CD14-positive monocyte (primary cell): ENCODE measurements at regions not wholly inside any gene's neighbourhood (a gene's known extent, or its start where the extent isn't known, plus 50 kb on each side); places are given as distances from the start of the nearest gene placed in this dataset.
A peak's percentile ranks its signal among the peaks of the same experiment; 100 is the strongest.

Experiments
- DNase-seq, 3 donors: peaks; one replicate each; pipeline ENCODE4 v3.0.0-alpha.2; 2011 to 2022
- H2AFZ ChIP-seq: 2 replicates; pipeline ENCODE4 v1.6.0; 2012; ENCODE audit warnings: mild to moderate bottlenecking, low read depth, low read length, inconsistent platforms; ENCODE audit not compliant: insufficient read depth, poor library complexity, severe bottlenecking
- H3K27ac ChIP-seq, 2 donors: 1 replicate in 1 of 2; 2 replicates in 1 of 2; pipeline ENCODE4 v1.5.1; 2012 to 2013; ENCODE audit warnings: low read length in 2 of 2, control low read depth in 1 of 2, inconsistent platforms in 1 of 2, low read depth in 1 of 2, mild to moderate bottlenecking in 1 of 2
- H3K27me3 ChIP-seq, 2 donors: one replicate each; pipeline versions ENCODE4 v1.6.0 to v1.6.1; 2011 to 2013; ENCODE audit warnings: low read length in 2 of 2; ENCODE audit not compliant: control insufficient read depth in 2 of 2, insufficient read depth in 2 of 2
- H3K36me3 ChIP-seq, 2 donors: replicated peaks in 1 of 2; 1 replicate in 1 of 2; 2 replicates in 1 of 2; pipeline versions ENCODE4 v1.5.1 to v1.6.1; 2012 to 2013; ENCODE audit warnings: low read length in 2 of 2, control low read depth in 1 of 2, inconsistent platforms in 1 of 2, mild to moderate bottlenecking in 1 of 2; ENCODE audit not compliant: insufficient read depth in 2 of 2, control insufficient read depth in 1 of 2
- H3K4me1 ChIP-seq, 2 donors: 1 replicate in 1 of 2; 2 replicates in 1 of 2; pipeline versions ENCODE4 v1.5.1 to v1.6.1; 2012 to 2013; ENCODE audit warnings: low read length in 2 of 2, control low read depth in 1 of 2, inconsistent platforms in 1 of 2, mild to moderate bottlenecking in 1 of 2, moderate library complexity in 1 of 2; ENCODE audit not compliant: insufficient read depth in 2 of 2, control insufficient read depth in 1 of 2
- H3K4me2 ChIP-seq: replicated peaks from 2 replicates; pipeline ENCODE3; 2012; ENCODE audit warnings: low read length, moderate library complexity, mild to moderate bottlenecking; ENCODE audit not compliant: poor library complexity, severe bottlenecking; ENCODE audit errors: extremely low read depth
- H3K4me3 ChIP-seq, 3 experiments: fragments of 200-600 bp in 1 of 3; sonication (generic) in 1 of 3; replicated peaks in 1 of 3; 1 replicate in 2 of 3; 2 replicates in 1 of 3; pipeline ENCODE4 v1.5.1; 2011 to 2013; ENCODE audit warnings: low read length in 3 of 3, mild to moderate bottlenecking in 3 of 3, control low read depth in 2 of 3, low read depth in 2 of 3, inconsistent platforms in 1 of 3, moderate library complexity in 1 of 3
- H3K79me2 ChIP-seq: 2 replicates; pipeline ENCODE4 v1.6.0; 2012; ENCODE audit warnings: mild to moderate bottlenecking, control low read depth, inconsistent platforms, low read length, moderate library complexity; ENCODE audit not compliant: insufficient read depth
- H3K9ac ChIP-seq: 2 replicates; pipeline ENCODE4 v1.6.0; 2017; ENCODE audit warnings: low read length, mild to moderate bottlenecking; ENCODE audit not compliant: insufficient read depth, poor library complexity, severe bottlenecking
- H3K9me3 ChIP-seq, 2 donors: replicated peaks in 1 of 2; 1 replicate in 1 of 2; 2 replicates in 1 of 2; pipeline versions ENCODE4 v1.5.1 to v1.6.1; 2012 to 2013; ENCODE audit warnings: low read length in 2 of 2, control low read depth in 1 of 2; ENCODE audit not compliant: control insufficient read depth in 1 of 2, insufficient read depth in 1 of 2
- H4K20me1 ChIP-seq: 2 replicates; pipeline ENCODE4 v1.6.0; 2012; ENCODE audit warnings: mild to moderate bottlenecking, low read length, control low read depth, moderate library complexity; ENCODE audit not compliant: insufficient read depth
- H3K27ac Mint-ChIP-seq, 7 donors: one replicate each; pipeline ENCODE4 v1.8.0; 2020; ENCODE audit warnings: mild to moderate bottlenecking in 7 of 7, mixed read lengths in 7 of 7, moderate library complexity in 6 of 7, inconsistent platforms in 2 of 7
- H3K27me3 Mint-ChIP-seq, 3 donors: one replicate each; pipeline ENCODE4 v1.8.0; 2021 to 2022; ENCODE audit warnings: low read depth in 3 of 3, mild to moderate bottlenecking in 3 of 3, mixed read lengths in 3 of 3, moderate library complexity in 3 of 3, inconsistent platforms in 1 of 3
- H3K36me3 Mint-ChIP-seq, 2 donors: one replicate each; pipeline ENCODE4 v1.8.0; 2020; ENCODE audit warnings: mixed read lengths in 2 of 2, inconsistent platforms in 1 of 2, mild to moderate bottlenecking in 1 of 2
- H3K4me1 Mint-ChIP-seq: one replicate; pipeline ENCODE4 v1.8.0; 2020; ENCODE audit warnings: mild to moderate bottlenecking, mixed read lengths
- H3K4me3 Mint-ChIP-seq, 2 donors: one replicate each; pipeline ENCODE4 v1.8.0; 2020; ENCODE audit warnings: mild to moderate bottlenecking in 2 of 2, mixed read lengths in 2 of 2, moderate library complexity in 1 of 2
- H3K9me3 Mint-ChIP-seq, 7 donors: one replicate each; pipeline ENCODE4 v1.8.0; 2020 to 2022; ENCODE audit warnings: mixed read lengths in 7 of 7, mild to moderate bottlenecking in 6 of 7, moderate library complexity in 6 of 7, inconsistent platforms in 2 of 7
- WGBS: methylation state at CpG from one replicate; pipeline ENCODE4 v1.1.5; 2013; ENCODE audit warnings: missing lambda C conversion rate; ENCODE audit not compliant: insufficient coverage; 5-methylcytosine and 5-hydroxymethylcytosine counted together
- intact Hi-C, 2 donors: fragments of 100-400 bp; cut with micrococcal nuclease; formaldehyde crosslinking; loops; one replicate each; pipeline versions ENCODE4 v1.15.0 to v1.15.1; 2023
- TF ChIP-seq, protein P1 (sequence below): fragments of 200-600 bp; IDR thresholded peaks from one replicate; pipeline ENCODE4 v1.8.0; 2022; ENCODE audit warnings: antibody characterized with exemption, mild to moderate bottlenecking

DNA sequence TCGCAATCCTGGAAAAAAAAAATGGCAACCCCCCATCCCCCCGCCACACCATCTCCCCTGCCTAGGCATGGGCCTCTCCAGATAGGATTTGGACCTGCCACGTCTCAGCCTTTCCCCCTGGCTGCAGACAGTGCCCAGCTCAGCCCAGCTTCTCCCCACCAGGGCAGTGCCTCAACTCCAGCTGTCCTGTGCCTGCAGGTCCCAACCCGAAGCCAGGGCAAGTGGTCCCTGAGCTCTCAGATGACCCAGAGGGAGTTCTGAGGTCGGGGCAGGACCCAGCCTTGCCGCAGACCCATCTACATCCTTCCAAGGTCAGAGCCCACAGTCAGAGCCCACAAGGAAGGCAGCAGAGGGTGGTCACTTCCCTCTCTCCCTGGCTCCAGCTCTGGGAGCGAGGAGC, 86.7 kb upstream of the POU3F1 start:
- no peaks in the 10 kb centered on the region for H3K36me3 ChIP-seq
- H3K36me3 Mint-ChIP-seq = peaks cover 0 to 3% of the 10 kb centered on the region in 2 donors
- no peak for DNase-seq
- H3K27ac ChIP-seq = no peak overlapping the region
- peak overlapping the region in 1 of 2 donors; percentile 64 for H3K4me3 Mint-ChIP-seq
- intact Hi-C loops = no loop called here
- H4K20me1 ChIP-seq = no peaks in the 10 kb centered on the region
- no peaks in the 10 kb centered on the region for H3K9me3 ChIP-seq
- no peaks in the 10 kb centered on the region for H3K79me2 ChIP-seq
- H3K4me1 Mint-ChIP-seq = no peaks in the 10 kb centered on the region
- no peak overlapping the region for H3K9ac ChIP-seq
- peaks cover 0 to 18% (median 0%) of the 10 kb centered on the region in 7 donors for H3K9me3 Mint-ChIP-seq
- H3K27me3 ChIP-seq = peaks cover 20 to 54% of the 10 kb centered on the region in 2 donors
- no peaks in the 10 kb centered on the region for H3K4me1 ChIP-seq
- H3K27me3 Mint-ChIP-seq = peaks cover 61 to 66% (median 65%) of the 10 kb centered on the region in 3 donors
- 63% methylated on average over 4 of the region's 7 CpGs for WGBS
- H3K4me3 ChIP-seq = no peak overlapping the region
- H2AFZ ChIP-seq = no peak overlapping the region
- TF ChIP-seq, protein P1, sequence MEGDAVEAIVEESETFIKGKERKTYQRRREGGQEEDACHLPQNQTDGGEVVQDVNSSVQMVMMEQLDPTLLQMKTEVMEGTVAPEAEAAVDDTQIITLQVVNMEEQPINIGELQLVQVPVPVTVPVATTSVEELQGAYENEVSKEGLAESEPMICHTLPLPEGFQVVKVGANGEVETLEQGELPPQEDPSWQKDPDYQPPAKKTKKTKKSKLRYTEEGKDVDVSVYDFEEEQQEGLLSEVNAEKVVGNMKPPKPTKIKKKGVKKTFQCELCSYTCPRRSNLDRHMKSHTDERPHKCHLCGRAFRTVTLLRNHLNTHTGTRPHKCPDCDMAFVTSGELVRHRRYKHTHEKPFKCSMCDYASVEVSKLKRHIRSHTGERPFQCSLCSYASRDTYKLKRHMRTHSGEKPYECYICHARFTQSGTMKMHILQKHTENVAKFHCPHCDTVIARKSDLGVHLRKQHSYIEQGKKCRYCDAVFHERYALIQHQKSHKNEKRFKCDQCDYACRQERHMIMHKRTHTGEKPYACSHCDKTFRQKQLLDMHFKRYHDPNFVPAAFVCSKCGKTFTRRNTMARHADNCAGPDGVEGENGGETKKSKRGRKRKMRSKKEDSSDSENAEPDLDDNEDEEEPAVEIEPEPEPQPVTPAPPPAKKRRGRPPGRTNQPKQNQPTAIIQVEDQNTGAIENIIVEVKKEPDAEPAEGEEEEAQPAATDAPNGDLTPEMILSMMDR = no peak
- no peak overlapping the region for H3K4me2 ChIP-seq
- H3K27ac Mint-ChIP-seq = no peak overlapping the region

DNA sequence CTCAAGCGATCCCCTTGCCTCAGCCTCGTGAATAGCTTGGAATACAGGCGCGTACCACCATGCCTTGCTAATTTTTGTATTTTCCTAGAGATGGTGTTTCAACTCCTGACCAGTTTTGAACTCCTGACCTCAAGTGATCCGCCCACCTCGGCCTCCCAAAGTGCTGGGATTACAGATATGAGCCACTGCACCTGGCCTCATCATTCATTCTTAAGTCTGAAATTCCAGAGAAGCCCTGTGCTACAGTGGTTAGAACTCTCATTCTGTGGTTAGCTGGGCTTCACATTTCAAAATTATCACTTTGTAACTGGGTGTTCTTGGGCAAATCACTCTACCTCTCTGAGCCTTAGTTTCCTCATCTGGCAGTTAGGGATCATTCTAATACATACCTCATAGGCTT, 86.1 kb upstream of the POU3F1 start:
- H3K4me1 ChIP-seq = no peaks in the 10 kb centered on the region
- H3K4me3 ChIP-seq = no peak overlapping the region
- DNase-seq = no peak
- H2AFZ ChIP-seq = no peak overlapping the region
- H3K4me1 Mint-ChIP-seq = no peaks in the 10 kb centered on the region
- no peak overlapping the region for H3K27ac Mint-ChIP-seq
- H3K27me3 ChIP-seq = peaks cover 20 to 54% of the 10 kb centered on the region in 2 donors
- TF ChIP-seq, protein P1 = no peak
- intact Hi-C loops = no loop called here
- no peak overlapping the region for H3K27ac ChIP-seq
- no peak overlapping the region for H3K4me2 ChIP-seq
- H3K27me3 Mint-ChIP-seq = peaks cover 56 to 65% (median 61%) of the 10 kb centered on the region in 3 donors
- no peaks in the 10 kb centered on the region for H3K9me3 ChIP-seq
- peaks cover 0 to 18% (median 0%) of the 10 kb centered on the region in 7 donors for H3K9me3 Mint-ChIP-seq
- H3K36me3 Mint-ChIP-seq = peaks cover 0 to 3% of the 10 kb centered on the region in 2 donors
- H3K4me3 Mint-ChIP-seq = peak overlapping the region in 1 of 2 donors; percentile 33
- 100% methylated on average over 1 of the region's 6 CpGs for WGBS
- H3K9ac ChIP-seq = no peak overlapping the region
- no peaks in the 10 kb centered on the region for H4K20me1 ChIP-seq
- no peaks in the 10 kb centered on the region for H3K79me2 ChIP-seq
- no peaks in the 10 kb centered on the region for H3K36me3 ChIP-seq
